ENCODE measurements at regions not wholly inside any gene's neighbourhood (a gene's known extent, or its start where the extent isn't known, plus 50 kb on each side); places are given as distances from the start of the nearest gene placed in this dataset.
"Not testable (repeated sequence)": the region's sequence is repeated elsewhere in the genome, so short reads cannot be mapped to it uniquely, and the experiment has no call there.

DNA sequence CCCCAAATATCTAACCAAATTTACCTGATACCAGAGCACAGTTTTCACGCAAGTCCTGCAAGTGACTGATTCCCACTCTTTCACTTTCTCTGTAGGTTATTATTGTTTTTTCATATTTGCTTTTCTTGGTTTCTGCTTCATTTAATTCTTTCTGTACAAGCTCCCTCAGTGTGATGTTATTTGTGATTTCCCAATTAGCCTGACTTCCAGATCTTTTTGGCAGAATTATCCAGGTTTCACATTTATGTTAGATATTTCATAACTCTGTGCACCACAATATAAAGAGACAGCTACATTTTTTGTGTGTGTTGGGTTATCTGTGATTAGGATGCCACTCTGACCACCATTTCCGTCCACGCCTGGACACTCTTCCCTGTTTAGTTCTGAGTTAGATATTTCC lies 381.5 kb upstream of the CNTNAP2 start:
- Mint-ChIP-seq H3K27me3 (no peaks in the 10 kb centered on the region), H3K9me3 (peaks cover 18% of the 10 kb centered on the region), H3K4me3 (no peak overlapping the region), H3K27ac (ENCODE audit: low read depth) (no peak overlapping the region), H3K36me3 (ENCODE audit: insufficient read depth) (no peaks in the 10 kb centered on the region), H3K4me1 (no peaks in the 10 kb centered on the region)
- no peak for ATAC-seq (replicated peaks; ENCODE audit: extremely low read depth, poor library complexity, severe bottlenecking)
- no peak for DNase-seq (ENCODE audit: low spot score in 2 of 2)

DNA sequence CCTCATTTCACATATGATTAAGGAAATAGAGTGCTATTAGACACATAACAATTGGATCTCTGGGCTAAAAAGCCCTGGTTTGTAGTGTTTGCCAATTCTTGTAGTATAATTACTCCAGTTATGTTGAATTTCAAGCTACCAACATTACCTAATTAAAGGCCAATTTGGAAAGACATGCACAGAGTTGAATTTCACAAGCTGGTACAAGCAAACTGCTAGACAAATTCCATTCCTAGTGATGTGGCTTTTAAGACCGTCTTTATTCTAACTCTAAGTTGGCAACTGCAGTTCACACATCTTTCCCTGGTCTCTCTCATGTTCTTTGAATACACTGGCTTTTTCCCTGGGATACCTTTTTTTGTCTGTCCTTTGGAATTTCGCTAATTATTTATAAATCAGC lies 384.1 kb upstream of the CNTNAP2 start:
- ATAC-seq (replicated peaks; ENCODE audit: extremely low read depth, poor library complexity, severe bottlenecking) (no peak), DNase-seq (ENCODE audit: low spot score in 2 of 2) (no peak)
- no peak overlapping the region for H3K27ac Mint-ChIP-seq (ENCODE audit: low read depth)
- H3K4me1 Mint-ChIP-seq, result no peaks in the 10 kb centered on the region
- H3K27me3 Mint-ChIP-seq, result no peaks in the 10 kb centered on the region
- H3K9me3 Mint-ChIP-seq, result peaks cover 20% of the 10 kb centered on the region
- no peaks in the 10 kb centered on the region for H3K36me3 Mint-ChIP-seq (ENCODE audit: insufficient read depth)
- no peak overlapping the region for H3K4me3 Mint-ChIP-seq

DNA sequence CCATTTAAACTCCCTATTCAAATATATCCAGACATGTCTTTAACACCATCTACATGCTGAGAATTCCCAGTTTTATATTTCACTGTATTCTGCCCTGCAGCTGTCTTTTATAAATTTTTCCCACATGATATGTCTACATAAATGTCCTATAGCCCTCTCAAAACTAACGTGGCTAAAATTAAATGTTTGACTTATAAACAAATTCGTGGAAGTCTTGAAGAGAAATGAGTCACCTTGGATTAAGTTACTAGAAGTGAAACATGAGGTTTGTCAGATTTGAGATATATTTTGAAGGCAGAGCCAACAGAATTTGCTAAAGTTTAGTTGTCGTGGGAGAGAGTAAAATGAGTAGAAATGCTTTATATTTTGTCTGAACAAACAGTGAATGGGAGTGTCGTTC lies 386.9 kb upstream of the CNTNAP2 start:
- Mint-ChIP-seq H3K36me3 (ENCODE audit: insufficient read depth) (no peaks in the 10 kb centered on the region), H3K4me3 (no peak overlapping the region), H3K27ac (ENCODE audit: low read depth) (no peak overlapping the region), H3K4me1 (no peaks in the 10 kb centered on the region), H3K27me3 (no peaks in the 10 kb centered on the region), H3K9me3 (peaks cover 20% of the 10 kb centered on the region)
- ATAC-seq (replicated peaks; ENCODE audit: extremely low read depth, poor library complexity, severe bottlenecking) (no peak), DNase-seq (ENCODE audit: low spot score in 2 of 2) (no peak)

DNA sequence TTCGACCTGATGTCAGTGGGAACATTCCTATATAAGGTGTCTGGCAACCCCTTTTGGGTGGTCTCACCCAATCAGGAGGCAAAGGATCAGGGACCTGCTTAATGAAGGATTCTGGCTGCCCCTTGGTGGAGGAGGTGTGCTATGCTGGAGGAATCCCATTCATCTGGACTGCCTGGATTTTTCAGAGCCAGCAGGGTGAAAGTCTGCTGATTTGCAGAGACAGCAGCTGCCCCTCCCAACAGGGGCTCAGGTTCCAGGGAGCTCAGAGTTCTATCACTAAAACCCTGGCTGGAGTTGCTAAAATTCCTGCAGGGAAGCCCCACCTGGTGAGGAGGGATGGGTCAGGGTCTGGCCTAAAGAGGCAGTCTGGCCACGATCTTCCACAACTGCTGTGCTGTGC lies 398.5 kb upstream of the CNTNAP2 start:
- ATAC-seq (replicated peaks; ENCODE audit: extremely low read depth, poor library complexity, severe bottlenecking) (no peak), DNase-seq (ENCODE audit: low spot score in 2 of 2) (no peak)
- Mint-ChIP-seq H3K27me3 (no peaks in the 10 kb centered on the region), H3K36me3 (ENCODE audit: insufficient read depth) (peaks cover 2% of the 10 kb centered on the region), H3K4me1 (no peaks in the 10 kb centered on the region), H3K4me3 (no peak overlapping the region), H3K9me3 (peaks cover 29% of the 10 kb centered on the region), H3K27ac (ENCODE audit: low read depth) (no peak overlapping the region)

DNA sequence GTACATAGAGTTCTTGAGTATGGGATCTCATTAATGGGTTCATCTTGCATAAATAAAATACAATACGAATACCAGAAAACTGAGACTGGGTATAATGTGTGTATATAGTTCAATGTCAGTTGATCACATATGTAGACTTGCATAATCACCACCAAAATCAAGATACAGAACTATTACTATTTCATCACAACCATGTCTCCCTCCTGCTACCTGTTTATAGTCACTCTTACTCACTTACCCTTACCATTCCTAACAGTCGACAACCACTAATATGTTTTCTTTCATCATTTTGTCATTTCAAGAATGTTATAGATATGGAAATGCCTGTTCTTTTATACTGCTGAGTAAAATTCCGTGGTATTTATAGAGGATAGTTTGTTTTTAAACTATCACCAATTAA lies 416.1 kb upstream of the CNTNAP2 start:
- H3K9me3 Mint-ChIP-seq, result peaks cover 21% of the 10 kb centered on the region
- H3K4me3 Mint-ChIP-seq, result no peak overlapping the region
- H3K36me3 Mint-ChIP-seq (ENCODE audit: insufficient read depth), result no peaks in the 10 kb centered on the region
- no peak for DNase-seq (ENCODE audit: low spot score in 2 of 2)
- H3K4me1 Mint-ChIP-seq, result no peaks in the 10 kb centered on the region
- no peaks in the 10 kb centered on the region for H3K27me3 Mint-ChIP-seq
- no peak for ATAC-seq (replicated peaks; ENCODE audit: extremely low read depth, poor library complexity, severe bottlenecking)
- H3K27ac Mint-ChIP-seq (ENCODE audit: low read depth), result no peak overlapping the region

DNA sequence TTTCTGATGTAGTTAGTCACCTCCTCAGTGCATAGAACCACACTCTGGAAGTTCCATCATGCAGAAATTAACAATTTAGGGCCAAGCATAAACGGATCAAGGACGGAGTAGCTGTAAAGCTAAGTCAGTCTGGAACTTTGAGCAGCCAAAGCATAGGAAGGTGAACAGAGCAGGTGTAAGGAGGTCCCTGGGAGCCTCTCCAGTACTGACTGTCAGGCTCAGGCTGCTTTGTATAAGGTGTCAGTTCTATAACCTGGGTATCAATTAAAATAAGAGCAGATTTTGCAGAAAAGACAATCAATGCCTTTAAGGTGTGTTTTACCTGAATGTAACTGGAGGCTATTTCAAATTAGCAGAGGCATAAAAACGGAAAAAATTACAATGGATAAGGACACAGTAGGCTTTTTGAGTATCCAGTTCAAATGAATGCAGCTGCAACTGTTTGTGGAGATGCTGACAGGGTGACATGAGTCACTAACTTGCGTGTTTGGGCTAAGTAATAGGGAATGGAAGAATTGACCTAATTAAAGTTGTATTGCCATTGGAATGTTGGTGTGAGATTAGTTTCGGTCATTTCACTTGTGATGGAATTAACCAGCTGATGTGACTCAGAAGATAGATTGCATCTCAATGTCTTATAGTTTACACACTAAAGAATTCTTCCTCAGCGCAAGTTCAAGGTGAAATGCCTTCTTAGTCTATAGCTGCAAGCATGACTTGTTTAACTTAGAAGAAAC lies 417.9 kb upstream of the CNTNAP2 start:
- ATAC-seq (replicated peaks; ENCODE audit: extremely low read depth, poor library complexity, severe bottlenecking), result no peak
- Mint-ChIP-seq H3K36me3 (ENCODE audit: insufficient read depth) (no peaks in the 10 kb centered on the region), H3K27ac (ENCODE audit: low read depth) (no peak overlapping the region), H3K4me1 (no peaks in the 10 kb centered on the region), H3K27me3 (no peaks in the 10 kb centered on the region), H3K9me3 (peaks cover 15% of the 10 kb centered on the region), H3K4me3 (no peak overlapping the region)
- no peak for DNase-seq (ENCODE audit: low spot score in 2 of 2)

DNA sequence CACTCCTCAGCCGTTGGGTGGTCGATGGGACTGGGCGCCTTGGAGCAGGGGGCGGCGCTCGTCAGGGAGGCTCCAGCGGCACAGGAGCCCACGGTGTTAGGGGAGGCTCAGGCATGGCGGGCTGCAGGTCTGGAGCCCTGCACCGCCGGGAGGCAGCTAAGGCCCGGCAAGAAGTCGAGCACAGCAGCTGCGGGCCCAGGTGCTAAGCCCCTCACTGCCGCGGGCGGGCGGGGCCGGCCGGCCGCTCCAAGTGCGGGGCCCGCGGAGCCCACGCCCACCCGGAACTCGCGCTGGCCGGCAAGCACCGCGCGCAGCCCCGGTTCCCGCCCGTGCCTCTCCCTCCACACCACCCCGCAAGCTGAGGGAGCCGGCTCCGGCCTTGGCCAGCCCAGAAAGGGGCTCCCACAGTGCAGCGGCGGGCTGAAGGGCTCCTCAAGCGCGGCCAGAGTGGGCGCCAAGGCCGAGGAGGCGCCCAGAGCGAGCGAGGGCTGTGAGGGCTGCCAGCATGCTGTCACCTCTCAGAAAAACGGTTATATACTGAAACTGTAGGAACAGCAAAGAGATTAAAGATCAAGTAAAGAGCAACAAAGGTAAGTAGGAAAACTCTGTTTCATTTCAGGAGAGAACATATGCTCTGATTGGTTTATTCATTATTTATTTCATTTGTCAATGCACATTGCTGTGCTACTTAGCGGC lies 419.0 kb upstream of the CNTNAP2 start:
- not testable (repeated sequence) for H3K27me3 Mint-ChIP-seq; H3K27ac Mint-ChIP-seq (ENCODE audit: low read depth); H3K4me3 Mint-ChIP-seq; H3K36me3 Mint-ChIP-seq (ENCODE audit: insufficient read depth); DNase-seq (ENCODE audit: low spot score in 2 of 2); H3K4me1 Mint-ChIP-seq; ATAC-seq (replicated peaks; ENCODE audit: extremely low read depth, poor library complexity, severe bottlenecking)
- H3K9me3 Mint-ChIP-seq, result peaks cover 15% of the 10 kb centered on the region

DNA sequence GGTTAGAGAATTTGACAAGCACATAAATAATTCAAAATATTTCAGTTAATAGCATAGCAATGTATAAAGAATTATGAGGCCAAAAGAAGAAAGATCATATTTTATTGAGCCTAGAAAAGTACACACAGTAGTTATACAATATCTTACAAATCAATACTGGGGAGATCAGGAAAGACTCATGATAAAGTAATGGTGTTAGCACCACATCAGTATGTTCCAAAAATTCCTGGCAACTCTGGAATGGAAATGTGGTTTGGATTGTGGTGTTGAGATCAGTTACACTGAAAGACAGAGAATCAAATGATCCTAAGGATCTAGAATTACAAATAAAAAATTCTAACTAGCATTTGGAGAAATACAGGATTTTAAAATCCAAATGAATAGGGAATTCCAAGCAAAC lies 420.5 kb upstream of the CNTNAP2 start:
- no peaks in the 10 kb centered on the region for H3K4me1 Mint-ChIP-seq
- DNase-seq (ENCODE audit: low spot score in 2 of 2) (no peak), ATAC-seq (replicated peaks; ENCODE audit: extremely low read depth, poor library complexity, severe bottlenecking) (no peak)
- H3K27ac Mint-ChIP-seq (ENCODE audit: low read depth), result no peak overlapping the region
- H3K27me3 Mint-ChIP-seq, result no peaks in the 10 kb centered on the region
- H3K36me3 Mint-ChIP-seq (ENCODE audit: insufficient read depth), result no peaks in the 10 kb centered on the region
- peaks cover 15% of the 10 kb centered on the region for H3K9me3 Mint-ChIP-seq
- no peak overlapping the region for H3K4me3 Mint-ChIP-seq

DNA sequence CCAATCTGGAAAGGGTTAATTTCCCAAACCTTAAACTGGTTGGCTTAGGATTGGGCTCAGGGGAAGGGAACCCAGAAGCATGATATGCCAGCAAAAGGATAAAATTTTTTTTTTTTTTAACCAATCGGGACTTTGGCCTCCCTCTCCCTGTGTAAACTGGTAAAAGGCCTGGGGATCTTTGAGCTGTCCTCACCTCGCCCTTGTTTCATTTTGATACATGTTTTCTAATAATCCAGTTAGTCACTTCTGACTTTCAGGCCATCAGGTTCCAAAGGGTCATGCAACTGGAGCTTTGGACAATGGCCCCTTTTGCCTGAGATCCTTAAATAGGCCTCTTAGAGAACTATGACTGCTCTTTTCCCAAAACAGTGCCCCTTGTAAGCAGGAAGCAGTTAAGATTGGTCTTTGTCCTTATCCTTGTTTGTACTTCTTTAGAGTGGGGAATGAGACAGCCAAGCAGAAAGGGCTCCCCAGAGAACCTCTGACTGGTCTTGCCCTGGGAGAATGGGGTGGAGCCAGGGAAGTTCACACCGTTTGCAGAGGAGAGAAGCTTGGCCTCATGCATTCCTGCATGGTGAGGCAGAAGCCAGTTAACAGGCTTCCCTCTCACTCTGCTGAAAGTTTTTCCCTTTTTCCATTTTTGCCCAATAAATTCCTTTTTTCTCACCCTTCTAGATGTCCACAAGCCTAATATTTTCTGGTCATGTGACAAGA lies 424.2 kb upstream of the CNTNAP2 start:
- Mint-ChIP-seq H3K4me3 (no peak overlapping the region), H3K36me3 (ENCODE audit: insufficient read depth) (no peaks in the 10 kb centered on the region), H3K9me3 (peaks cover 6% of the 10 kb centered on the region), H3K27ac (ENCODE audit: low read depth) (no peak overlapping the region), H3K27me3 (no peaks in the 10 kb centered on the region), H3K4me1 (no peaks in the 10 kb centered on the region)
- DNase-seq (ENCODE audit: low spot score in 2 of 2) (no peak), ATAC-seq (replicated peaks; ENCODE audit: extremely low read depth, poor library complexity, severe bottlenecking) (no peak)

DNA sequence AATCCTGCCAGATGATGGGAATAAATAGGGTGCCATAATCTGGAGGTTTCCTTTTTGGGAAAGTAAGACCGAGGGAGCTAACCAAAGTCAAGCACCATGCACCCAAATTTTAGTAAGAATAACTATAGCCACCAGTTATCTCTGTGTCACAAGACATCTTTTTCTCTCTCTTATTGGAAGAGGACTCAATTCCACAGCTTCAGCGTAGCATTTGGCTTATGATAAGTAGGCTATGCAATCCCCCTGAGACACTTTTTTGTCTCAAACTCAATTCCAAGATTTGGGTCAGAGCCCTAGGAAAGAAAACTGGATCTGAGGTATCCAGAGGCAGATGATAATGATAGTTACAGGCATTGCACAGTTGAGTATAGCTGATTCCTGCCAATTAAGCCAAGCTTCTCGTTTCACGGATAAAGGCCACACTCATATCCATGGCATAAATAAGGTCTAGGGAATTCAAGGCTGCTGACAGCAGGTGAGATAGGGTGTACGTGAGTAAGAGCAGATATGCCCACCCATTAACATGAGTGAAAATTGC lies 425.2 kb upstream of the CNTNAP2 start:
- no peak overlapping the region for H3K27ac Mint-ChIP-seq (ENCODE audit: low read depth)
- H3K4me1 Mint-ChIP-seq, result no peaks in the 10 kb centered on the region
- H3K27me3 Mint-ChIP-seq, result no peaks in the 10 kb centered on the region
- ATAC-seq (replicated peaks; ENCODE audit: extremely low read depth, poor library complexity, severe bottlenecking), result no peak
- no peak overlapping the region for H3K4me3 Mint-ChIP-seq
- H3K9me3 Mint-ChIP-seq, result peaks cover 6% of the 10 kb centered on the region
- H3K36me3 Mint-ChIP-seq (ENCODE audit: insufficient read depth), result no peaks in the 10 kb centered on the region
- DNase-seq (ENCODE audit: low spot score in 2 of 2), result no peak

DNA sequence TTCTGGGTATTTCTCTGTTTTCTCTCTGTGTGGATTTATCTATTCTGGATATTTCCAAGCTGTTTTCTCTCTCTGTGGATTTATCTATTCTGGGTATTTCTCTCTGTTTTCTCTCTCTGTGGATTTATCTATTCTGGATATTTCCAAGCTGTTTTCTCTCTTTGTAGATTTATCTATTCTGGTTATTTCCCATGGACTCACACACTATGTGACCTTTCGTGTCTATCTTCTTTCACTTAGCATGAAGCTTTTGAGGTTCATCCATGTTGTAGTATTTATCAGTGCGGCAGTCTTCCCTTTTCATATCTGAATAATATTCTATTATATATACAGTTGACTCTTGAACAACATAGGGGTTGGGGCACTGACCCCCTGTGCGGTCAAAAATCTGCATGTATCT lies 435.0 kb upstream of the CNTNAP2 start:
- Mint-ChIP-seq H3K4me3 (no peak overlapping the region), H3K27ac (ENCODE audit: low read depth) (no peak overlapping the region), H3K27me3 (no peaks in the 10 kb centered on the region), H3K4me1 (no peaks in the 10 kb centered on the region), H3K36me3 (ENCODE audit: insufficient read depth) (no peaks in the 10 kb centered on the region), H3K9me3 (peaks cover 26% of the 10 kb centered on the region)
- no peak for DNase-seq (ENCODE audit: low spot score in 2 of 2)
- ATAC-seq (replicated peaks; ENCODE audit: extremely low read depth, poor library complexity, severe bottlenecking), result no peak

DNA sequence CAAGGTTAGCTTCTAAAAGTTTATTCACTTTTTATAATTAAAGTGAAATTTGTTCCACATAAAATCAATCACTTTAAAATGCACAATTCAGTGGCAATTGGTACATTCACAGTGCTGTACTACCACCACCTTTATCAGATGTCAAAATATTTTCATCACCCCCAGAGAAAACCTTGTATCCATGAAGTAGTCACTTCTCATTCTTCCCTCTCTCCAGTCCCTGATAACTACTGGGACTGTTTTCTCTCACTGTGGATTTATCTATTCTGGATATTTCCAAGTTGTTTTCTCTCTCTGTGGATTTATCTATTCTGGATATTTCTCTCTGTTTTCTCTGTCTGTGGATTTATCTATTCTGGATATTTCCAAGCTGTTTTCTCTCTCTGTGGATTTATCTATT lies 435.4 kb upstream of the CNTNAP2 start:
- H3K9me3 Mint-ChIP-seq, result peaks cover 24% of the 10 kb centered on the region
- H3K36me3 Mint-ChIP-seq (ENCODE audit: insufficient read depth), result no peaks in the 10 kb centered on the region
- H3K4me1 Mint-ChIP-seq, result no peaks in the 10 kb centered on the region
- H3K27me3 Mint-ChIP-seq, result no peaks in the 10 kb centered on the region
- H3K4me3 Mint-ChIP-seq, result no peak overlapping the region
- DNase-seq (ENCODE audit: low spot score in 2 of 2), result no peak
- no peak for ATAC-seq (replicated peaks; ENCODE audit: extremely low read depth, poor library complexity, severe bottlenecking)
- no peak overlapping the region for H3K27ac Mint-ChIP-seq (ENCODE audit: low read depth)

All from central memory CD8-positive, alpha-beta T cell (primary cell).